Astrocyte of the spinal cord (primary cell): ENCODE measurements at regions not wholly inside any gene's neighbourhood (a gene's known extent, or its start where the extent isn't known, plus 50 kb on each side); places are given as distances from the start of the nearest gene placed in this dataset.
"Not testable (repeated sequence)": the region's sequence is repeated elsewhere in the genome, so short reads cannot be mapped to it uniquely, and the experiment has no call there.

Experiments used
- DNase-seq: peaks from one replicate; pipeline ENCODE4 v3.0.0; 2011; ENCODE audit warnings: low read depth, low spot score
- H3K4me3 ChIP-seq: 2 replicates; pipeline ENCODE4 v1.5.1; 2011; ENCODE audit warnings: low read depth, mild to moderate bottlenecking, low read length, moderate library complexity
- in situ Hi-C: cut with HindIII; loops from 2 replicates; pipeline ENCODE4 v1.10.0; 2017; ENCODE audit warnings: low sequenced_read_pairs
- TF ChIP-seq, protein P1 (sequence below): IDR thresholded peaks from 2 replicates; pipeline ENCODE4 v1.5.1; 2012; ENCODE audit warnings: low read depth, mild to moderate bottlenecking, low read length, inconsistent platforms

GRCh38 chr1:95297906-95298305 is 63.9 kb downstream of the RWDD3 start:
- DNase-seq, in situ Hi-C loops, H3K4me3 ChIP-seq: not testable (repeated sequence)

DNA sequence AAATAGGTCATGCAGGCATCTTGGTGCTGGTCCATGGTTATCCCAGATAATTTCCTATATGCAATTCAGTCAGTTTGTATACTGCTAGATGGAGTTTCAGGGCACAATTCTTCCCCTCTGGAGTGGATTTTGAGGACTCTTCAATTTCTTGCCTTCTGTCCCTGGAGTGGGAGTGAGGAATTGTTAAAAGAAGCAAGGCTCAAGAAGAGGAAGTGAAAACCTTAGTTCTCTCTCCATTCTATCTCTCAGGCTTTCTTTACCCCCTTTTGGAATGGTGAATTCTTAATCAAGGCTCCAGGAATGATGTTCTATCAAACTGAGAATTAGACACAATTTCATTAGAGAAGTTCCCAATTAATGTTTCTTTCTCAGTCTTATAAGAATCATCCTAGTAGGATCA is 67.1 kb downstream of the RWDD3 start:
- no peak for DNase-seq
- in situ Hi-C loops = no loop called here
- TF ChIP-seq, protein P1, sequence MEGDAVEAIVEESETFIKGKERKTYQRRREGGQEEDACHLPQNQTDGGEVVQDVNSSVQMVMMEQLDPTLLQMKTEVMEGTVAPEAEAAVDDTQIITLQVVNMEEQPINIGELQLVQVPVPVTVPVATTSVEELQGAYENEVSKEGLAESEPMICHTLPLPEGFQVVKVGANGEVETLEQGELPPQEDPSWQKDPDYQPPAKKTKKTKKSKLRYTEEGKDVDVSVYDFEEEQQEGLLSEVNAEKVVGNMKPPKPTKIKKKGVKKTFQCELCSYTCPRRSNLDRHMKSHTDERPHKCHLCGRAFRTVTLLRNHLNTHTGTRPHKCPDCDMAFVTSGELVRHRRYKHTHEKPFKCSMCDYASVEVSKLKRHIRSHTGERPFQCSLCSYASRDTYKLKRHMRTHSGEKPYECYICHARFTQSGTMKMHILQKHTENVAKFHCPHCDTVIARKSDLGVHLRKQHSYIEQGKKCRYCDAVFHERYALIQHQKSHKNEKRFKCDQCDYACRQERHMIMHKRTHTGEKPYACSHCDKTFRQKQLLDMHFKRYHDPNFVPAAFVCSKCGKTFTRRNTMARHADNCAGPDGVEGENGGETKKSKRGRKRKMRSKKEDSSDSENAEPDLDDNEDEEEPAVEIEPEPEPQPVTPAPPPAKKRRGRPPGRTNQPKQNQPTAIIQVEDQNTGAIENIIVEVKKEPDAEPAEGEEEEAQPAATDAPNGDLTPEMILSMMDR = no peak
- H3K4me3 ChIP-seq = no peak overlapping the region

- H3K4me3 ChIP-seq = no peak overlapping the region
- in situ Hi-C loops = no loop called here
- TF ChIP-seq, protein P1 = no peak
- no peak for DNase-seq
Observed at GRCh38 chr1:95301614-95302013, 67.6 kb downstream of the RWDD3 start.

DNA sequence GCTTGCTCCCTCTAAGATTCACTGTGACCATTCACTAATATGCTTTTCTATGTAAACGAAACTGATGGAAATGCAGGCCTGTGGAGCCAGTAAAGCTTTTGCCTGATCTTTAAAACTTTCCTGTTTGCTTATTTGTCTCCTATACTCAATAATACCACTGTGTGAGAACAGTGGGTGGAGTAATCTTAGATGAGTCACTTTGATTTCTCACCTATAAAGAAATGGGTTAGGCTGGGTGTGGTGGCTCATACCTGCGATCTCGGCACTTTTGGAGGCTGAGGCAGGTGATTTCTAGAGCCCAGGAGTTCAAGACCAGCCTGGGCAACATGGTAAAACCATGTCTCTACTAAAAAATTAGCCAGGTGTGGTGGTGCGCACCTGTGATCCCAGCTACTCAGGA is 70.8 kb downstream of the RWDD3 start:
- in situ Hi-C loops = no loop called here
- no peak for DNase-seq

DNA sequence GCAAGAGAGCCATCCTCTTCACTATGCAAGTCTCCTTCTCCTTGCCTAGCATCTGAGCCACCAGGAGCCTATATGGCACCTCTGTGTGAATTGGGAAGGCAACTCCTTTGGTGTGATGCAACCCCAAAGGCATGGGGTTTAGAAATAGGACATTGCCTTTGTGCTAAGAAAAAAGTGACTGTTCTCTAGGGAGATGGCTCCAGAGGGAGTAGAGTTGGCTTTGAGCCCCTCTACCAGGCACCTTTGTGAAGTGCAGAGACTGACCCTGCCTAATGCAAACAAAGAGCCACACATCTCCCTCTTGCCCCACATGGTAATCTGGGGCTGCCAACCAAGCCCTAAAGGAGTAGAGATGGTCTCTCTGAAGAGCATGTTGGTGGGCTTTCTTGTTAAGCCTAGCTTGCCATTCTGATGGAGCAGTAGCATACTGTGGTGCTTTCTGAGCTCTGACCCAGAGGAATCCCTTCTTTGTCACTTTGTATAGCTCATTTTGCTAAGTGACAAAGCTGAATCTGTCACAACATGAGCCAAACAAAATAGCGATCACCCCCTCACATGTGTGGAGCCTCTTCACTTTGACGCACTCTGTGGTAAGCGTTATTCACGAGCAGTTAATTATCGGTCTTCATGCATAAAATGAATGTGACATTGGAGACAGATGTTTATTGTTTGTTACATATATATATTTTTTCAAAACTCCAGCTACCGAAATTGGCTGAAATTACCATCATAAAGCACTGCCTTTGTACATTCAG is 74.4 kb downstream of the RWDD3 start:
- TF ChIP-seq, protein P1 = no peak
- H3K4me3 ChIP-seq = no peak overlapping the region
- no peak for DNase-seq
- in situ Hi-C loops = no loop called here

More for the DNA sequence above, 70.8 kb downstream of the RWDD3 start:
- TF ChIP-seq, protein P1 = no peak
- no peak overlapping the region for H3K4me3 ChIP-seq

- DNase-seq = peak; percentile 38
- H3K4me3 ChIP-seq = no peak overlapping the region
- in situ Hi-C loops = no loop called here
- TF ChIP-seq, protein P1 = peak; percentile 62
Observed at GRCh38 chr1:95309031-95309471, 75.0 kb downstream of the RWDD3 start.

GRCh38 chr1:95311014-95311413 is 77.0 kb downstream of the RWDD3 start:
- no peak overlapping the region for H3K4me3 ChIP-seq
- in situ Hi-C loops = no loop called here
- DNase-seq = no peak
- TF ChIP-seq, protein P1 = no peak
